Neuronal stem cell (in vitro differentiated cells): ENCODE measurements at regions not wholly inside any gene's neighbourhood (a gene's known extent, or its start where the extent isn't known, plus 50 kb on each side); places are given as distances from the start of the nearest gene placed in this dataset.

ENCODE experiments used
- DNase-seq: peaks from one replicate; pipeline ENCODE4 v3.0.0-alpha.2; 2013; ENCODE audit warnings: low spot score
- H2AFZ ChIP-seq: one replicate; pipeline ENCODE4 v1.6.1; 2013; ENCODE audit warnings: mild to moderate bottlenecking, low read length, inconsistent platforms
- H2AK5ac ChIP-seq: 2 replicates; pipeline ENCODE4 v1.6.1; 2013; ENCODE audit warnings: low read depth, mild to moderate bottlenecking, inconsistent platforms, low read length, moderate library complexity, mixed read lengths
- H2BK120ac ChIP-seq: 2 replicates; pipeline ENCODE4 v1.6.1; 2013; ENCODE audit warnings: low read depth, mild to moderate bottlenecking, inconsistent platforms, low read length, moderate library complexity, mixed read lengths
- H2BK12ac ChIP-seq: one replicate; pipeline ENCODE4 v1.6.1; 2013; ENCODE audit warnings: low read length, inconsistent platforms
- H2BK15ac ChIP-seq: 2 replicates; pipeline ENCODE4 v1.6.1; 2013; ENCODE audit warnings: mild to moderate bottlenecking, low read length, inconsistent platforms, mixed read lengths
- H2BK5ac ChIP-seq: one replicate; pipeline ENCODE4 v1.6.1; 2013; ENCODE audit warnings: inconsistent platforms, mild to moderate bottlenecking, low read length, moderate library complexity
- H3K14ac ChIP-seq: one replicate; pipeline ENCODE4 v1.6.1; 2013; ENCODE audit warnings: low read length, inconsistent platforms
- H3K18ac ChIP-seq: 2 replicates; pipeline ENCODE4 v1.6.1; 2013; ENCODE audit warnings: low read length, inconsistent platforms
- H3K23ac ChIP-seq: 2 replicates; pipeline ENCODE4 v1.6.1; 2013; ENCODE audit warnings: low read depth, mild to moderate bottlenecking, mixed read lengths, low read length, inconsistent platforms; ENCODE audit not compliant: poor library complexity
- H3K27ac ChIP-seq: replicated peaks from 3 replicates; pipeline ENCODE4 v1.5.1; 2013; ENCODE audit warnings: low read length, inconsistent platforms
- H3K27me3 ChIP-seq, 3 experiments: 2 replicates each; pipeline ENCODE4 v1.6.1; 2013; ENCODE audit warnings: low read length in 3 of 3, mild to moderate bottlenecking in 2 of 3, inconsistent platforms in 1 of 3, low read depth in 1 of 3, mixed read lengths in 1 of 3, moderate library complexity in 1 of 3; ENCODE audit not compliant: control insufficient read depth in 3 of 3, insufficient read depth in 3 of 3
- H3K36me3 ChIP-seq, 2 donors: replicated peaks in 1 of 2; 2 replicates each; pipeline ENCODE4 v1.6.1; 2013; ENCODE audit warnings: low read length in 2 of 2; ENCODE audit not compliant: control insufficient read depth in 2 of 2, insufficient read depth in 2 of 2
- H3K4ac ChIP-seq: 2 replicates; pipeline ENCODE4 v1.6.1; 2013; ENCODE audit warnings: inconsistent platforms, mild to moderate bottlenecking, low read length, moderate library complexity
- H3K4me1 ChIP-seq, 2 donors: 1 replicate in 1 of 2; 2 replicates in 1 of 2; pipeline ENCODE4 v1.6.1; 2013; ENCODE audit warnings: low read length in 2 of 2, low read depth in 1 of 2; ENCODE audit not compliant: control insufficient read depth in 2 of 2, insufficient read depth in 1 of 2
- H3K4me2 ChIP-seq: one replicate; pipeline ENCODE4 v1.6.1; 2013; ENCODE audit warnings: mild to moderate bottlenecking, low read length, inconsistent platforms; ENCODE audit not compliant: insufficient read depth, poor library complexity, severe bottlenecking
- H3K4me3 ChIP-seq, 2 donors: 2 replicates each; pipeline ENCODE4 v1.5.1; 2013; ENCODE audit warnings: low read length in 2 of 2, mild to moderate bottlenecking in 2 of 2, inconsistent platforms in 1 of 2, moderate library complexity in 1 of 2
- H3K79me1 ChIP-seq: one replicate; pipeline ENCODE4 v1.6.1; 2013; ENCODE audit warnings: low read depth, mild to moderate bottlenecking, inconsistent platforms, low read length, moderate library complexity
- H3K9ac ChIP-seq: one replicate; pipeline ENCODE4 v1.6.1; 2013; ENCODE audit warnings: mild to moderate bottlenecking, low read depth, low read length, inconsistent platforms; ENCODE audit not compliant: poor library complexity
- H3K9me3 ChIP-seq, 2 donors: replicated peaks in 1 of 2; 2 replicates each; pipeline versions ENCODE3 to v1.6.1; 2013; ENCODE audit warnings: low read length in 2 of 2, mild to moderate bottlenecking in 2 of 2, inconsistent platforms in 1 of 2, low read depth in 1 of 2, mixed read lengths in 1 of 2, moderate library complexity in 1 of 2; ENCODE audit not compliant: control insufficient read depth in 2 of 2, insufficient read depth in 1 of 2
- H4K8ac ChIP-seq: one replicate; pipeline ENCODE4 v1.6.1; 2013; ENCODE audit warnings: low read depth, mild to moderate bottlenecking, inconsistent platforms, low read length, moderate library complexity
- H4K91ac ChIP-seq: one replicate; pipeline ENCODE4 v1.6.1; 2013; ENCODE audit warnings: low read length, low read depth, mild to moderate bottlenecking, inconsistent platforms; ENCODE audit not compliant: poor library complexity
- WGBS, 2 donors: extraction: QIAGEN DNeasy Blood & Tissue Kit; methylation state at CpG; one replicate each; pipeline ENCODE4 v1.1.7; 2013; ENCODE audit warnings: missing lambda C conversion rate in 2 of 2, mixed read lengths in 1 of 2; ENCODE audit not compliant: insufficient read length in 2 of 2, insufficient replicate concordance in 1 of 2; ENCODE audit errors: extremely low coverage in 2 of 2; 5-methylcytosine and 5-hydroxymethylcytosine counted together

GRCh38 chr7:50181081-50181480, 88.0 kb upstream of the ZPBP start:
- H3K4me1 ChIP-seq, result no peaks in the 10 kb centered on the region
- WGBS, 2 donors, result no CpG with 5 or more reads among the region's 7 CpGs
- no peaks in the 10 kb centered on the region for H3K9me3 ChIP-seq
- no peak overlapping the region for H3K18ac ChIP-seq
- H3K23ac ChIP-seq, result no peak overlapping the region
- H4K8ac ChIP-seq, result no peak overlapping the region
- no peak overlapping the region for H3K4me2 ChIP-seq
- no peak overlapping the region for H3K4ac ChIP-seq
- no peak overlapping the region for H3K27ac ChIP-seq
- H3K4me3 ChIP-seq, result no peak overlapping the region
- H4K91ac ChIP-seq, result no peak overlapping the region
- H2AK5ac ChIP-seq, result no peak overlapping the region
- H3K36me3 ChIP-seq, result no peaks in the 10 kb centered on the region
- DNase-seq, result no peak
- H3K27me3 ChIP-seq, result no peaks in the 10 kb centered on the region
- no peak overlapping the region for H3K14ac ChIP-seq
- H2BK15ac ChIP-seq, result no peak overlapping the region
- no peak overlapping the region for H2BK5ac ChIP-seq
- no peaks in the 10 kb centered on the region for H3K79me1 ChIP-seq
- H2AFZ ChIP-seq, result no peak overlapping the region
- no peak overlapping the region for H3K9ac ChIP-seq
- no peak overlapping the region for H2BK12ac ChIP-seq
- no peak overlapping the region for H2BK120ac ChIP-seq

- no peaks in the 10 kb centered on the region for H3K27me3 ChIP-seq
- H3K9ac ChIP-seq, result no peak overlapping the region
- no peak overlapping the region for H3K14ac ChIP-seq
- no peaks in the 10 kb centered on the region for H3K79me1 ChIP-seq
- no peak overlapping the region for H2BK5ac ChIP-seq
- no peak overlapping the region for H3K4me2 ChIP-seq
- no peak overlapping the region for H3K23ac ChIP-seq
- no peak overlapping the region for H3K4me3 ChIP-seq
- H3K9me3 ChIP-seq, result no peaks in the 10 kb centered on the region
- H3K18ac ChIP-seq, result no peak overlapping the region
- H4K8ac ChIP-seq, result no peak overlapping the region
- H2BK120ac ChIP-seq, result no peak overlapping the region
- no peak overlapping the region for H2AK5ac ChIP-seq
- H3K4ac ChIP-seq, result no peak overlapping the region
- no peak overlapping the region for H4K91ac ChIP-seq
- no CpG with 5 or more reads among the region's 8 CpGs for WGBS, 2 donors
- H3K4me1 ChIP-seq, result no peaks in the 10 kb centered on the region
- H3K36me3 ChIP-seq, result no peaks in the 10 kb centered on the region
- H2AFZ ChIP-seq, result no peak overlapping the region
- H3K27ac ChIP-seq, result no peak overlapping the region
- DNase-seq, result no peak
- H2BK15ac ChIP-seq, result no peak overlapping the region
- H2BK12ac ChIP-seq, result no peak overlapping the region
Measured at GRCh38 chr7:50178166-50178565, 85.1 kb upstream of the ZPBP start.

DNA sequence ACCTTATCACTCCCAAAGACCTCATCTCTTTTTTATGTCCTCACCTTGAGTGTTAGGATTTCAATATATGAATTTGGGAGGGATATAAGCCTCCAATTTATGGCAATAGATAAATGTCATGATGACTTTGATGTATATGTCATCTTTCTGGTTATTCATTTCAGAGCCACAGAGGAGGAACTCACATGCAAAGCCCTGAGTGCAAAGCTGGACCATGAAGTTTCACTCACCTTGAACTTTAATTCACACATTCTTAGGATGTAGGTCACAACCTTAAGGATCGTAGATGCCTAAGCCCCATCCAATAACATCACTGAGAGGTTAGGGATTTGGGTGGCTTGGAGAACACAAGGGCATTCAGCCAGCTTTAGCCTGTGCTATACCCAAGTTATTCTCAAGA, 81.9 kb upstream of the ZPBP start:
- H3K14ac ChIP-seq, result no peak overlapping the region
- no peaks in the 10 kb centered on the region for H3K9me3 ChIP-seq
- DNase-seq, result no peak
- no CpG with 5 or more reads among the region's 1 CpG for WGBS, 2 donors
- no peak overlapping the region for H2AFZ ChIP-seq
- no peak overlapping the region for H3K18ac ChIP-seq
- H3K27ac ChIP-seq, result no peak overlapping the region
- no peak overlapping the region for H2BK120ac ChIP-seq
- no peaks in the 10 kb centered on the region for H3K79me1 ChIP-seq
- no peak overlapping the region for H2BK15ac ChIP-seq
- no peak overlapping the region for H3K4ac ChIP-seq
- H3K36me3 ChIP-seq, result no peaks in the 10 kb centered on the region
- H3K4me1 ChIP-seq, result no peaks in the 10 kb centered on the region
- H3K4me3 ChIP-seq, result no peak overlapping the region
- H4K91ac ChIP-seq, result no peak overlapping the region
- no peak overlapping the region for H2AK5ac ChIP-seq
- no peak overlapping the region for H4K8ac ChIP-seq
- H3K4me2 ChIP-seq, result no peak overlapping the region
- H2BK5ac ChIP-seq, result no peak overlapping the region
- H2BK12ac ChIP-seq, result no peak overlapping the region
- no peaks in the 10 kb centered on the region for H3K27me3 ChIP-seq
- H3K9ac ChIP-seq, result no peak overlapping the region
- no peak overlapping the region for H3K23ac ChIP-seq

DNA sequence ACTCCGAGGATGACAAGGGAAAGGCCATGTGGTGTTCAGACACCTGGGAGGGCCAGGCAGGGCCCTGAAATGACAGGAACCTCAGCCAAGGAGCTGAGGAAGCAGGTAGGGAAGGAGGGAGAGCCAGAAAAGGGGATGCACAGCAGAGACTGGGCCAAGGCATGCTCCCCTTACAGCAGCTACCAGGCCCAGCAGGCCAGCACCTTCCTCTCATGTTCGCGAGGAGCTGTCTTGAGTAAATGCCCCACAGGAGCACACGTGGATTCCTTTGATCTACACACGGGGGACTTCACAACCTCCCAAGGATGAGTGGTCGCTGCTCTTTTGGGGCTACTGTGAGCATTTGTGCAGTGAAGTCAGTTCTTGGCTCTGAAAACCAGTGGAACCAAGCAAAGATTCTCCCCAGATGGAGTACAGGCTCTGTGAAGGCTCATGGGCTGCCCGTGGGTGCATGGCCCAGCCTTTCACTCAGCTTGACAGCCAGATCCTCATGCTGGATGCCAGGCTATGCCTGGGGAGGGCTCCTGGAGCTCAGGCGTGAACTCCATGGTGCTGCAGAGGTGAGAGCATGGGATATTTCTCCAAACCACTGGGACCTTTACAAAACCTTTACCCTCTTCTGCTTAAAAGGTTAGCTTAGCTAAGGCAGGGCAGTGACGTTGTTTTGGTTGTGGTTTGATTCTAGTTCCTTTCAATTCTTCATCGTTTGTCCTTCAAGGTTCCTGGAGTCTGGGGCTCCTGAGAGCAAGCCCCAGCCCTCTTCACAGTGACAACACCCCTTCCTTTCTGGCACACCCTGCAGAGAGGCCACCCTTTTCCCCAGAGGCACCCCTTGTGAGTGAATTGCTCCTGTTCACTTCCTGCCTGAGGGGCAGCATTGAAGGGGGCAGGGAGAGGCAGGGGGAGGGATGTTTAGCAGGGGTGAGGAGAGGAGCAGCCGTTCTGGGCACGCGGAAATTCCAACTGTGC, 74.2 kb upstream of the ZPBP start:
- no CpG with 5 or more reads among the region's 13 CpGs for WGBS, 2 donors

More for the DNA sequence above, 74.2 kb upstream of the ZPBP start:
- H2BK120ac ChIP-seq, result no peak overlapping the region
- no peaks in the 10 kb centered on the region for H3K4me1 ChIP-seq
- no peak overlapping the region for H3K18ac ChIP-seq
- H3K9me3 ChIP-seq, result no peaks in the 10 kb centered on the region
- no peaks in the 10 kb centered on the region for H3K79me1 ChIP-seq
- no peak overlapping the region for H3K14ac ChIP-seq
- no peak overlapping the region for H2BK12ac ChIP-seq
- no peak overlapping the region for H3K27ac ChIP-seq
- H2AK5ac ChIP-seq, result no peak overlapping the region
- no peak overlapping the region for H2BK15ac ChIP-seq
- no peak overlapping the region for H2BK5ac ChIP-seq
- no peak overlapping the region for H3K4me3 ChIP-seq
- H3K27me3 ChIP-seq, result no peaks in the 10 kb centered on the region
- no peak for DNase-seq
- no peak overlapping the region for H3K9ac ChIP-seq
- H3K36me3 ChIP-seq, result no peaks in the 10 kb centered on the region
- no peak overlapping the region for H4K8ac ChIP-seq
- no peak overlapping the region for H3K23ac ChIP-seq
- H3K4me2 ChIP-seq, result no peak overlapping the region
- H3K4ac ChIP-seq, result no peak overlapping the region
- no peak overlapping the region for H4K91ac ChIP-seq
- H2AFZ ChIP-seq, result no peak overlapping the region
